OCI-LY1 (cell line): ENCODE measurements at regions not wholly inside any gene's neighbourhood (a gene's known extent, or its start where the extent isn't known, plus 50 kb on each side); places are given as distances from the start of the nearest gene placed in this dataset.

Experiments used
- EZH2 ChIP-seq: fragments of 200-600 bp; sonication (generic), shearing (Covaris generic); IDR thresholded peaks from 2 replicates; pipeline ENCODE4 v1.8.0; 2017; ENCODE audit warnings: borderline replicate concordance, mixed run types, mild to moderate bottlenecking, antibody characterized with exemption, low read length, moderate library complexity, mixed read lengths
- TF ChIP-seq, protein P1 (sequence below): fragments of 200-600 bp; sonication (generic), shearing (Covaris generic); IDR thresholded peaks from 2 replicates; pipeline ENCODE4 v1.5.1; 2017; ENCODE audit warnings: mild to moderate bottlenecking, antibody characterized with exemption, low read length, moderate library complexity, mixed read lengths

DNA sequence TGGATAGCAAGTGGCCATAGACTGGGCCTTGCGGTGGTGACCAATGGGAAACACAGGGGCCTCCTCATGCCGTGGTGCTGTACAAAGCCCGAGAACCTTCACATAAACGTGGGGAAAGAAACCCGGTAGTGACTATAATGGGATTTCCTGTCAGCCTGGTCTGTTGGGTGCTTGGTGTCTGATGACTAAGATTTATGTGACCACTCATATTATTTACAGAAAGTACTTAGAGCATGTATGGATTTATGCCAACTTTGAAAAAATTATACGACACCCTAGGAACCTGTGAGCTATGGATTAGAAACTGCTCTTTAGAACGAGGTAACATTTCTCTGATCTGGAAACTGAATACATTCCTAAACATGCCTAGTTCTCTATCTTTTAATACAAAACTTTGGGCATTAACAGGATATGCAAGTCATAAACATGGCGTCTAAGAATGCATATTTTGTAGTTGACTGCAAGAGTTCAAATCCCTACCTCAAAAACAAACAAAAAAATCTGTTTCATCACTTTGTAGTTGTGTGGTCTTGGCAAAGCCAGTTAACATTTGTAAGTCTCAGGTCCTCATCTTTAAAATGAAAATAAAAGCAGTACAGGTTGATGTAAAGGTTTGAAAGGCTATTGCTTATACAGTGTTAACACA lies 85.4 kb downstream of the TMEM167A start:
- TF ChIP-seq, protein P1, sequence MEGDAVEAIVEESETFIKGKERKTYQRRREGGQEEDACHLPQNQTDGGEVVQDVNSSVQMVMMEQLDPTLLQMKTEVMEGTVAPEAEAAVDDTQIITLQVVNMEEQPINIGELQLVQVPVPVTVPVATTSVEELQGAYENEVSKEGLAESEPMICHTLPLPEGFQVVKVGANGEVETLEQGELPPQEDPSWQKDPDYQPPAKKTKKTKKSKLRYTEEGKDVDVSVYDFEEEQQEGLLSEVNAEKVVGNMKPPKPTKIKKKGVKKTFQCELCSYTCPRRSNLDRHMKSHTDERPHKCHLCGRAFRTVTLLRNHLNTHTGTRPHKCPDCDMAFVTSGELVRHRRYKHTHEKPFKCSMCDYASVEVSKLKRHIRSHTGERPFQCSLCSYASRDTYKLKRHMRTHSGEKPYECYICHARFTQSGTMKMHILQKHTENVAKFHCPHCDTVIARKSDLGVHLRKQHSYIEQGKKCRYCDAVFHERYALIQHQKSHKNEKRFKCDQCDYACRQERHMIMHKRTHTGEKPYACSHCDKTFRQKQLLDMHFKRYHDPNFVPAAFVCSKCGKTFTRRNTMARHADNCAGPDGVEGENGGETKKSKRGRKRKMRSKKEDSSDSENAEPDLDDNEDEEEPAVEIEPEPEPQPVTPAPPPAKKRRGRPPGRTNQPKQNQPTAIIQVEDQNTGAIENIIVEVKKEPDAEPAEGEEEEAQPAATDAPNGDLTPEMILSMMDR, result no peak
- no peak for TF ChIP-seq EZH2
